Upper lobe of right lung (tissue), 1 donor: ENCODE measurements at regions not wholly inside any gene's neighbourhood (a gene's known extent, or its start where the extent isn't known, plus 50 kb on each side); places are given as distances from the start of the nearest gene placed in this dataset.

Experiments used
- ATAC-seq: fragments of 200-7000 bp; cut with Tn5 transposase; one replicate; pipeline ENCODE4 v1.9.1; 2020; ENCODE audit warnings: mild to moderate bottlenecking, moderate library complexity
- DNase-seq: peaks from one replicate; pipeline ENCODE4 v3.0.0-alpha.2; 2020
- H3K27ac ChIP-seq: fragments of 200-600 bp; one replicate; pipeline ENCODE4 v1.8.0; 2022
- H3K27me3 ChIP-seq: fragments of 200-600 bp; one replicate; pipeline ENCODE4 v1.8.0; 2022; ENCODE audit warnings: mild to moderate bottlenecking
- H3K36me3 ChIP-seq: fragments of 200-600 bp; one replicate; pipeline ENCODE4 v1.8.0; 2022
- H3K4me1 ChIP-seq: fragments of 200-600 bp; one replicate; pipeline ENCODE4 v1.8.0; 2022
- H3K4me3 ChIP-seq: fragments of 200-600 bp; one replicate; pipeline ENCODE4 v1.8.0; 2022; ENCODE audit warnings: mild to moderate bottlenecking
- H3K9me3 ChIP-seq: fragments of 200-600 bp; one replicate; pipeline ENCODE4 v1.8.0; 2022
- intact Hi-C: fragments of 100-400 bp; cut with DNase I; formaldehyde crosslinking; loops from one replicate; pipeline ENCODE4 v1.11.0; 2022
- TF ChIP-seq, protein P1 (sequence below): fragments of 200-600 bp; IDR thresholded peaks from one replicate; pipeline ENCODE4 v1.8.0; 2022; ENCODE audit warnings: antibody characterized with exemption
- donor health status: DM: no; HTN: yes; CAD: no; lungs with severe emphysema.

GRCh38 chr2:75356865-75357264 is 157.5 kb upstream of the TACR1 start:
- Histone ChIP-seq H3K4me3 (no peak overlapping the region), H3K4me1 (no peaks in the 10 kb centered on the region), H3K36me3 (no peaks in the 10 kb centered on the region), H3K9me3 (no peaks in the 10 kb centered on the region), H3K27ac (no peak overlapping the region), H3K27me3 (no peaks in the 10 kb centered on the region)
- TF ChIP-seq, protein P1, sequence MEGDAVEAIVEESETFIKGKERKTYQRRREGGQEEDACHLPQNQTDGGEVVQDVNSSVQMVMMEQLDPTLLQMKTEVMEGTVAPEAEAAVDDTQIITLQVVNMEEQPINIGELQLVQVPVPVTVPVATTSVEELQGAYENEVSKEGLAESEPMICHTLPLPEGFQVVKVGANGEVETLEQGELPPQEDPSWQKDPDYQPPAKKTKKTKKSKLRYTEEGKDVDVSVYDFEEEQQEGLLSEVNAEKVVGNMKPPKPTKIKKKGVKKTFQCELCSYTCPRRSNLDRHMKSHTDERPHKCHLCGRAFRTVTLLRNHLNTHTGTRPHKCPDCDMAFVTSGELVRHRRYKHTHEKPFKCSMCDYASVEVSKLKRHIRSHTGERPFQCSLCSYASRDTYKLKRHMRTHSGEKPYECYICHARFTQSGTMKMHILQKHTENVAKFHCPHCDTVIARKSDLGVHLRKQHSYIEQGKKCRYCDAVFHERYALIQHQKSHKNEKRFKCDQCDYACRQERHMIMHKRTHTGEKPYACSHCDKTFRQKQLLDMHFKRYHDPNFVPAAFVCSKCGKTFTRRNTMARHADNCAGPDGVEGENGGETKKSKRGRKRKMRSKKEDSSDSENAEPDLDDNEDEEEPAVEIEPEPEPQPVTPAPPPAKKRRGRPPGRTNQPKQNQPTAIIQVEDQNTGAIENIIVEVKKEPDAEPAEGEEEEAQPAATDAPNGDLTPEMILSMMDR, result no peak
- DNase-seq, result no peak
- no peak for ATAC-seq
- intact Hi-C loops, result no loop called here

GRCh38 chr2:75353131-75353530 is 153.8 kb upstream of the TACR1 start:
- Histone ChIP-seq H3K9me3 (no peaks in the 10 kb centered on the region), H3K36me3 (no peaks in the 10 kb centered on the region), H3K27me3 (no peaks in the 10 kb centered on the region), H3K4me3 (no peak overlapping the region), H3K27ac (no peak overlapping the region), H3K4me1 (no peaks in the 10 kb centered on the region)
- no peak for DNase-seq
- no peak for ATAC-seq
- TF ChIP-seq, protein P1, result no peak
- intact Hi-C loops, result no loop called here

GRCh38 chr2:75348307-75348706 is 149.0 kb upstream of the TACR1 start:
- intact Hi-C loops, result no loop called here
- Histone ChIP-seq H3K4me1 (no peaks in the 10 kb centered on the region), H3K36me3 (no peaks in the 10 kb centered on the region), H3K27me3 (no peaks in the 10 kb centered on the region), H3K9me3 (no peaks in the 10 kb centered on the region), H3K27ac (no peak overlapping the region), H3K4me3 (no peak overlapping the region)
- TF ChIP-seq, protein P1, result no peak
- no peak for DNase-seq
- ATAC-seq, result no peak

GRCh38 chr2:75344146-75344545 is 144.8 kb upstream of the TACR1 start:
- ATAC-seq (no peak), DNase-seq (no peak)
- H3K27me3 ChIP-seq, result no peaks in the 10 kb centered on the region
- no peaks in the 10 kb centered on the region for H3K4me1 ChIP-seq
- no peaks in the 10 kb centered on the region for H3K9me3 ChIP-seq
- H3K27ac ChIP-seq, result no peak overlapping the region
- intact Hi-C loops, result no loop called here
- no peaks in the 10 kb centered on the region for H3K36me3 ChIP-seq
- H3K4me3 ChIP-seq, result no peak overlapping the region
- TF ChIP-seq, protein P1, result no peak

DNA sequence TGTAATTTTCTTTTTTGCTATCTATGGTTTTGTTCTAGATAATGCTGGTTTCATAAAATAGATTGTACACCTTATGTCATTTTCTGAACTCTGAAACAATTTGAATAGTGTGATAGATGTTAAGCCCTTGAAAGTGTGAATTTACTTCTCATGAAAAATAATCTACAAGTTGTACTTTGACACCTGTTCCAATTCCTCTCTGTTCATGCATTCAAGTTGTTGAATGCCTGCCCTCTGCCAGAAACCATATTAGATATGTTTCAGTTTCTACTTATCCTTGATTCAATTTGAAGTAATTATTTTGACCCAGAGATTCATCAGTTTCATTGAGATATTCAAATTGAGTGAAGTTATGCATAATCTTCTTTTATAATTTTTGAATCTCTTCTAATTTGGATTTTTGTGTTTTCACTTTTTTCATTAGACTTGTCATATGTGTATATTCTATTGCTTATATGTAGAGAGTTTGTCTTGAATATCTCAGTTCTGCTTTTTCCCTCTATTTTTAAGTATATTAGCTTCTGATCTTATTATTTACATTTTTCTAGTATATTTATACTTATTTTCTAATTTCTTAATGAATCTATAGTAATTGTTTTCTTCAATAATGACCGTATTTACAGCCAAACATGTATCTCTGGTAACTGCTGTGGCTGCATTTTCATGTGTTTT is 143.3 kb upstream of the TACR1 start:
- intact Hi-C loops, result no loop called here
- no peak for DNase-seq
- Histone ChIP-seq H3K4me3 (no peak overlapping the region), H3K27me3 (no peaks in the 10 kb centered on the region), H3K36me3 (no peaks in the 10 kb centered on the region), H3K9me3 (no peaks in the 10 kb centered on the region), H3K4me1 (no peaks in the 10 kb centered on the region), H3K27ac (no peak overlapping the region)
- no peak for ATAC-seq
- TF ChIP-seq, protein P1, result no peak

DNA sequence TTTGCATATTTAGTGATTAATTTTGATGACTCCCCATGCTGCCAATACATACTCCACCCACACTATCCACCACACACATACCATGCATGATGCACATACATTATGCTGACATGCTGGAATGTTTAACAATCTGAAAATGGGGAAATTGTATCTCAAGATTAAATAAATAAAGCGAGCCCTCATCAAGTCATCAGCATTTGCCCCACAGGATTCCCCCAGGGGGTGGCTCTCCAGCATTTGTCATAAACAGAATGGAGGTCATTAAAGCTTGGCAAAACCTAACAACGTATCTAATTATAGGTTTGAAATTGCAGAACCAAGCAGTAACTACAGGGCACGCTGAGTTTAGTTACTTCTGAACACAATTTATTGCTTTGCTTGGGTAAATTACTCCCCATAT is 141.2 kb upstream of the TACR1 start:
- intact Hi-C loops, result no loop called here
- no peak for ATAC-seq
- Histone ChIP-seq H3K9me3 (no peaks in the 10 kb centered on the region), H3K36me3 (no peaks in the 10 kb centered on the region), H3K4me1 (no peaks in the 10 kb centered on the region), H3K4me3 (no peak overlapping the region), H3K27me3 (no peaks in the 10 kb centered on the region), H3K27ac (no peak overlapping the region)
- TF ChIP-seq, protein P1, result no peak
- no peak for DNase-seq
